ENCODE measurements at regions not wholly inside any gene's neighbourhood (a gene's known extent, or its start where the extent isn't known, plus 50 kb on each side); places are given as distances from the start of the nearest gene placed in this dataset.

DNA sequence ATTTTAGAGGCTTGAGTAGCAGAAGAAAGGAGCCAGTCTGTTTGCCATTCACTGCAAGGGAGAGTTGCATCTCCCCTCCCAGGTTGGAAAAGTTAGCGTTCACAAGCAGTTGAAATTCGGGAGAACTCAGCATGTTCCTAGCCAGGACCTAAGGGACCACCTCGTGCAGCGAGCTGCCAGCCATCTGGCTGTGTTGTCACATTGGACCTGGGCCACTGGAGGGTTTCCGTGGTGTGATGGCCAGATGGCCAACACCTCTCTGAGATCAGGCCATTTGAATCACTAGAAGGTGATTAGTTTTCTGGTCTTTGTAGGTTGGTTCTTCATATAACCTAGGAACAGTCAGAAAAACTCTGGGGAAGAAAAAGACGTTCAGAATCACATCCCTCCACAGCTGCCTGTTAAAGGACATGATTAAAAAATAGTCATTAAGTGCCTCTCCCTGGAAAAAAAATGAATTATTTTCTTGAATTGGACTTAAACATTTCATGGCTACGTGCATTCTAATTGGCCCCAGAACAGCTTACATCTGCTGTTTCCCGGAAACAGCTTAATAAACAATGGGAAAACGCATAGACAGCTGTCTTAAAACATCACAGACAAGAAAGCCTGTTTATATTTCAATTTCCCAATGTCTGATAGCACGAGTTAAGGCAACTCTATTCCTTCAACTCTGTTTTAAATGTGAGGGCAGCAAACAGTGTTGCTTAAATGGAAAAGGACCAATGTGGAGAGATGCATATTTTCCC is 303.9 kb downstream of the TENT4A start:
- Histone ChIP-seq H3K79me1 (replicated peaks; ENCODE audit: low read length, poor library complexity, severe bottlenecking) (no peaks in the 10 kb centered on the region), H3K4ac (ENCODE audit: low read depth in 1 of 2, low read length in 2 of 2) (no peak overlapping the region), H3K23ac (ENCODE audit: low read length in 2 of 2) (no peak overlapping the region), H2AFZ (ENCODE audit: low read depth, low read length) (no peak overlapping the region), H3K4me3 (ENCODE audit: insufficient read depth in 1 of 2, low read depth in 1 of 2, low read length in 2 of 2) (no peak overlapping the region), H2AK5ac (ENCODE audit: low read length, severe bottlenecking) (no peak overlapping the region), H3K4me2 (ENCODE audit: low read length, poor library complexity, severe bottlenecking) (no peak overlapping the region), H2BK120ac (ENCODE audit: low read depth, low read length) (no peak overlapping the region), H3K36me3 (ENCODE audit: control insufficient read depth in 1 of 2, insufficient read depth in 2 of 2, low read depth in 1 of 2, low read length in 2 of 2) (no peaks in the 10 kb centered on the region), H3K27ac (ENCODE audit: low read length, poor library complexity, severe bottlenecking) (no peak overlapping the region), H2BK5ac (ENCODE audit: low read depth, low read length, poor library complexity, severe bottlenecking) (no peak overlapping the region), H3K9me3 (ENCODE audit: control insufficient read depth, low read length) (peaks cover 18% of the 10 kb centered on the region), H4K91ac (ENCODE audit: low read length) (no peak overlapping the region), H3K14ac (ENCODE audit: low read length in 2 of 2) (no peak overlapping the region), H3K9ac (ENCODE audit: low read length) (no peak overlapping the region), H4K8ac (ENCODE audit: low read length) (no peak overlapping the region), H3K27me3 (ENCODE audit: control insufficient read depth in 1 of 2, insufficient read depth in 1 of 2, low read length in 2 of 2) (no peaks in the 10 kb centered on the region), H2BK15ac (ENCODE audit: low read depth, poor library complexity, severe bottlenecking) (no peak overlapping the region), H3K18ac (ENCODE audit: low read depth in 1 of 2, low read length in 2 of 2) (no peak overlapping the region), H2BK12ac (ENCODE audit: low read length in 2 of 2) (no peak overlapping the region), H3K4me1 (ENCODE audit: control insufficient read depth, insufficient read depth, low read depth, low read length) (no peaks in the 10 kb centered on the region)
- DNase-seq = no peak
- 68% methylated on average over 8 of the region's 10 CpGs for WGBS

- Histone ChIP-seq H3K9ac (ENCODE audit: low read length) (no peak overlapping the region), H2BK12ac (ENCODE audit: low read length in 2 of 2) (no peak overlapping the region), H3K4me1 (ENCODE audit: control insufficient read depth, insufficient read depth, low read depth, low read length) (no peaks in the 10 kb centered on the region), H3K36me3 (ENCODE audit: control insufficient read depth in 1 of 2, insufficient read depth in 2 of 2, low read depth in 1 of 2, low read length in 2 of 2) (no peaks in the 10 kb centered on the region), H3K23ac (ENCODE audit: low read length in 2 of 2) (no peak overlapping the region), H2AFZ (ENCODE audit: low read depth, low read length) (no peak overlapping the region), H2AK5ac (ENCODE audit: low read length, severe bottlenecking) (no peak overlapping the region), H3K4me2 (ENCODE audit: low read length, poor library complexity, severe bottlenecking) (no peak overlapping the region), H3K4me3 (ENCODE audit: insufficient read depth in 1 of 2, low read depth in 1 of 2, low read length in 2 of 2) (no peak overlapping the region), H3K18ac (ENCODE audit: low read depth in 1 of 2, low read length in 2 of 2) (no peak overlapping the region), H3K27me3 (ENCODE audit: control insufficient read depth in 1 of 2, insufficient read depth in 1 of 2, low read length in 2 of 2) (no peaks in the 10 kb centered on the region), H3K4ac (ENCODE audit: low read depth in 1 of 2, low read length in 2 of 2) (no peak overlapping the region), H4K91ac (ENCODE audit: low read length) (no peak overlapping the region), H3K27ac (ENCODE audit: low read length, poor library complexity, severe bottlenecking) (no peak overlapping the region), H3K14ac (ENCODE audit: low read length in 2 of 2) (no peak overlapping the region), H2BK120ac (ENCODE audit: low read depth, low read length) (no peak overlapping the region), H3K79me1 (replicated peaks; ENCODE audit: low read length, poor library complexity, severe bottlenecking) (no peaks in the 10 kb centered on the region), H4K8ac (ENCODE audit: low read length) (no peak overlapping the region), H2BK15ac (ENCODE audit: low read depth, poor library complexity, severe bottlenecking) (no peak overlapping the region), H2BK5ac (ENCODE audit: low read depth, low read length, poor library complexity, severe bottlenecking) (no peak overlapping the region), H3K9me3 (ENCODE audit: control insufficient read depth, low read length) (peaks cover 27% of the 10 kb centered on the region)
- DNase-seq = no peak
- 48% methylated on average over 2 of the region's 5 CpGs for WGBS
These were observed 305.0 kb downstream of the TENT4A start for GRCh38 chr5:7018198-7018597.

DNA sequence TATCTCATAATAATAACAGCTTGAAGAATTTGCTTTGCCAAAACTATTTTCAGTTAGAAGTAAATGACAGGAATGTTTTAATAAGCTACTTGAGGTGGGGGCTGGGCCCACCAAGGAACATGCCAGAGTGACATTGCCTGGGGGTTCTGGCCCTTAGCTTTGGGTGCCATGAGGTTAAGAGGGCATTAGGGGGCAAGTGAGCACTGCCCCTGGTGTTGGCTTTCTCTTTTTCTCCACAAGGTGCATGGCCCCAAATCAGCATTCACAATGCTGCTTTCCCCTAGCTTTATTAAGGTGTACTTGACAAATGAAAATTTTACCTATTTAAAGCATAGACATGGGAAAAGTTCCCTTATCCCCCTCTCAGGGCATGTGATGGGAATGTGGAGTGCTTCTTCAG is 305.4 kb downstream of the TENT4A start:
- Histone ChIP-seq H3K4me2 (ENCODE audit: low read length, poor library complexity, severe bottlenecking) (no peak overlapping the region), H4K8ac (ENCODE audit: low read length) (no peak overlapping the region), H3K4me3 (ENCODE audit: insufficient read depth in 1 of 2, low read depth in 1 of 2, low read length in 2 of 2) (no peak overlapping the region), H3K4ac (ENCODE audit: low read depth in 1 of 2, low read length in 2 of 2) (no peak overlapping the region), H3K27ac (ENCODE audit: low read length, poor library complexity, severe bottlenecking) (no peak overlapping the region), H2BK120ac (ENCODE audit: low read depth, low read length) (no peak overlapping the region), H3K14ac (ENCODE audit: low read length in 2 of 2) (no peak overlapping the region), H3K23ac (ENCODE audit: low read length in 2 of 2) (no peak overlapping the region), H2AK5ac (ENCODE audit: low read length, severe bottlenecking) (no peak overlapping the region), H2BK5ac (ENCODE audit: low read depth, low read length, poor library complexity, severe bottlenecking) (no peak overlapping the region), H3K9ac (ENCODE audit: low read length) (no peak overlapping the region), H3K18ac (ENCODE audit: low read depth in 1 of 2, low read length in 2 of 2) (no peak overlapping the region), H3K79me1 (replicated peaks; ENCODE audit: low read length, poor library complexity, severe bottlenecking) (no peaks in the 10 kb centered on the region), H3K27me3 (ENCODE audit: control insufficient read depth in 1 of 2, insufficient read depth in 1 of 2, low read length in 2 of 2) (no peaks in the 10 kb centered on the region), H2BK12ac (ENCODE audit: low read length in 2 of 2) (no peak overlapping the region), H2AFZ (ENCODE audit: low read depth, low read length) (no peak overlapping the region), H3K9me3 (ENCODE audit: control insufficient read depth, low read length) (peaks cover 27% of the 10 kb centered on the region), H3K36me3 (ENCODE audit: control insufficient read depth in 1 of 2, insufficient read depth in 2 of 2, low read depth in 1 of 2, low read length in 2 of 2) (no peaks in the 10 kb centered on the region), H3K4me1 (ENCODE audit: control insufficient read depth, insufficient read depth, low read depth, low read length) (no peaks in the 10 kb centered on the region), H2BK15ac (ENCODE audit: low read depth, poor library complexity, severe bottlenecking) (no peak overlapping the region), H4K91ac (ENCODE audit: low read length) (no peak overlapping the region)
- DNase-seq = no peak

DNA sequence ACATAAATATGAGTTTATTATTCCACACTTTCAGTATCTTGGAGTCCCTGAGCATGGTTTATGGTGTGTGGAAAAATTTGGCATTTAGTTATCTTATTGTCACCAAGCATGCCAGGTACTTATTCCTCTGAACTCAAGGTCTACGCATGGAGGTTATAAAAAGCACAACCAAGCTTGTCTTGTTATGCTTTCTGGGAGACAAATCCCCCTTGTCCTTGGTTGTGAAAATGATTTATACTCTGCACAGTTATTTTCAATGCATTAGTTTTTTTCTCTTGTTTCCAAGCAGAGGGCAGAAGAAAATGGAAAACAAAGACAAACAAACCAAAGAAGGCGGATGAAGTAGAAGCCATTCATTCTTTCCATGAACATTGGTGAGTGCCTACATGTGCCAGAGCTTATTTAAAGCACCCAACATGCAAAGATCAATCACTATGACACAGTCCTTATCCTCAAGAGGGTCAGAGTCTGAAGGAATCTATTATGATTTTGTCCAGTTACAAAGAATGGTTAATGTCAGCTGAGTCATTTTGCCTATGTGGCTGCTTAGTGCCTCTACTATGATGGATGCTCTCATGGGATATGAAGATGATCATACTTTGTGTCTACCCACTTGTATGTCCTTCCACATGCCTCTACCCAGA is 323.1 kb downstream of the TENT4A start:
- no peak overlapping the region for H3K4me3 ChIP-seq (ENCODE audit: insufficient read depth in 1 of 2, low read depth in 1 of 2, low read length in 2 of 2)
- no peak overlapping the region for H3K4me2 ChIP-seq (ENCODE audit: low read length, poor library complexity, severe bottlenecking)
- no peak overlapping the region for H3K9ac ChIP-seq (ENCODE audit: low read length)
- H3K14ac ChIP-seq (ENCODE audit: low read length in 2 of 2) = no peak overlapping the region
- H2BK120ac ChIP-seq (ENCODE audit: low read depth, low read length) = no peak overlapping the region
- H4K8ac ChIP-seq (ENCODE audit: low read length) = no peak overlapping the region
- no peak overlapping the region for H2BK15ac ChIP-seq (ENCODE audit: low read depth, poor library complexity, severe bottlenecking)
- H4K91ac ChIP-seq (ENCODE audit: low read length) = no peak overlapping the region
- no peaks in the 10 kb centered on the region for H3K27me3 ChIP-seq (ENCODE audit: control insufficient read depth in 1 of 2, insufficient read depth in 1 of 2, low read length in 2 of 2)
- no peak overlapping the region for H2BK5ac ChIP-seq (ENCODE audit: low read depth, low read length, poor library complexity, severe bottlenecking)
- H2AFZ ChIP-seq (ENCODE audit: low read depth, low read length) = no peak overlapping the region
- H3K36me3 ChIP-seq (ENCODE audit: control insufficient read depth in 1 of 2, insufficient read depth in 2 of 2, low read depth in 1 of 2, low read length in 2 of 2) = no peaks in the 10 kb centered on the region
- no peak overlapping the region for H2BK12ac ChIP-seq (ENCODE audit: low read length in 2 of 2)
- H3K4ac ChIP-seq (ENCODE audit: low read depth in 1 of 2, low read length in 2 of 2) = no peak overlapping the region
- no peak overlapping the region for H3K18ac ChIP-seq (ENCODE audit: low read depth in 1 of 2, low read length in 2 of 2)
- no peaks in the 10 kb centered on the region for H3K79me1 ChIP-seq (replicated peaks; ENCODE audit: low read length, poor library complexity, severe bottlenecking)
- H3K4me1 ChIP-seq (ENCODE audit: control insufficient read depth, insufficient read depth, low read depth, low read length) = no peaks in the 10 kb centered on the region
- DNase-seq = no peak
- WGBS = 45% methylated on average over 2 of the region's 2 CpGs
- no peak overlapping the region for H2AK5ac ChIP-seq (ENCODE audit: low read length, severe bottlenecking)
- no peak overlapping the region for H3K23ac ChIP-seq (ENCODE audit: low read length in 2 of 2)
- H3K9me3 ChIP-seq (ENCODE audit: control insufficient read depth, low read length) = peaks cover 8% of the 10 kb centered on the region
- H3K27ac ChIP-seq (ENCODE audit: low read length, poor library complexity, severe bottlenecking) = no peak overlapping the region
